GM18870 (cell line): ENCODE measurements at regions not wholly inside any gene's neighbourhood (a gene's known extent, or its start where the extent isn't known, plus 50 kb on each side); places are given as distances from the start of the nearest gene placed in this dataset.
"Not testable (repeated sequence)": the region's sequence is repeated elsewhere in the genome, so short reads cannot be mapped to it uniquely, and the experiment has no call there.

Experiments
- ATAC-seq: cut with Tn5 transposase; IDR thresholded peaks from one replicate; pipeline ENCODE4 v1.9.1; 2021; ENCODE audit warnings: moderate library complexity; ENCODE audit not compliant: unreplicated experiment

DNA sequence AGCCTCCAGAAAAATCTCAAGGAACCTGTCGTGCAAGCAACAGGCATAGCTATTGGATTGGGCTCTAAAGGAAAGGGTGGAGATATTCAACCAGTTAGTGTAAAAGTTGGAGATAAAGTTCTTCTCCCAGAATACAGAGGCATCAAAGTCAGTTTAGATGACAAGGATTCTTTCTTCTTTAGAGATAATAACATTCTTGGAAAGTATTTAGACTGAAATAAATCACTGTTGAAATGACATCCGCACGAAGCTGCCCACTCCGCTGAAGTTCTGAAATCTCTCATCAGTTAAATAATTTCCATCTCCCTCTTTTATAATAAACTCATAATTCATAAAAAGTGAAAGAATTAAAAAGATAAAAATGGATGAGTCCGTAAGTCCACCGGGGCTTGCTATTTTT, 1354.9 kb upstream of the TMEM132C start:
- no peak for ATAC-seq

DNA sequence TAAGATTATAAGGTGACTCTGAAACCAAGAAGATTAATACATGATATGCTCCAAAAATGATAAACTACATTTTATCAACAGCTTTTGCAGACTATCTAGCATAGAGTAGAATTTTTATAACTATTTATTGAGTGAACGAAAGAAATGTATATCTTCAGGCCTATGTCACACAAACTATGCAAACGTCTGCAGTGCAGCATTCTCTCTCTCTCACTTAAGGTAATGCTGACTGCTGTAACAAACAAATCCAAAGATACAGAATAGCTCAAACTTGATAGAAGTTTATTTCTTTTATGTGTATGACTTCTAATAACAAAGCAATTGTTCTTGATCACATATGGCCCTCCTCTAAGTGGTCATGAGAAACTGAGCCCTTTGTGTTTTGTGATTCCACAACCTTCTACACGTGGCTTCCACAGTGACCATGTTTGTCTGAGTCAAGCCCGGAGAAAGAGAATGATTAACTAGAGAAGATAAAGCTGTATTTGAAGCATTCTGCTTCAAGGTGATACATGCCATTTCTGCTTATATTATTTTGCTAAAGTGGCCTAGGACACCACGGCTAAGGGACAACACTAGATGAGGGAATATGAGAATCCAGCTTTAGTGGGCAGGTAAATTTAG, 1352.7 kb upstream of the TMEM132C start:
- ATAC-seq: no peak

DNA sequence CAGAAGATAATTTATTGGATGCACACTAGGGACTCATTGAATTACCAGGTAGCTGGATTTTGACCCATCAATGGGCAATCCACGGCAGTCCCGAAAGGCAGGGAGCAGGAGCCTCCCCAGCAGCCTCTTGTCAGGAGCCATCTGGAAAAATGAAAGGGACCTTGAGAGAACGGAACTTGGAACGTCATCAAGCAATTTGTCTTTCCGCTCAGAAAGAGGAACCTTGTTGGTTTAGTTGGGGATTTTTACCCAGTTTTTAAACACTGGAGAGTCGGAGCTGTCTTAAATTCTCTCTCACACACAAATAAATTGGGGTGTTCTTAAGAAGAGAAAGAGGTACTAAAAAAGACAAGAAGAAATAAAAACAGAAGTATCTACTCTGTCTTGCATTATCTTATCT, 1351.7 kb upstream of the TMEM132C start:
- ATAC-seq: no peak

DNA sequence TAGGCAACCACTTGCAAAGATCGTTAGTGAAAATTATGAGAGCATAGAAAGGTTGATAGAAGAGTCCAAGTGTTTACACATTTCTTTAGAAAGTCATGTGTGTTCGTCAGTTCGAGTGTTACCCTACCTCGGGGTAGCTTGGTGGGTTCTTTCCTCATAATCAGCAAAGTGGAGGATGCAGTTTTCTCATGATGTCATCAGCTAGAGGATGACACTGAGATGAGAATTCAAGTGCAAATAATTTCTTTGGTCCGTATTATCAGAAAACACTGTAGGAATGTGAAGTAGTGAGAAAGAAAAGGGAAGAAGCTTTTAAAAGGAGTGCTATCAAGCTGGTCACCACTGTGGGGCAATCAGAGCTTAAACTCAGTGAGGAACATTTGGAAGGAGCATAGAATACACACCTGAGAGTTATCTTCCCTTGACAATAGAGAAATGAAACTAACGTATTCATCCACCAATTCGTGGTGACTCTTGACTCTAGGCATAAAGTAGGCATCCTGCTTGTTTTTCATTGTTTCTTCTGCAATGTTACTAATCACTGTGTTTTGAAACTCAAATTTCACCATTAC, 1340.9 kb upstream of the TMEM132C start:
- ATAC-seq: peak; percentile 64

DNA sequence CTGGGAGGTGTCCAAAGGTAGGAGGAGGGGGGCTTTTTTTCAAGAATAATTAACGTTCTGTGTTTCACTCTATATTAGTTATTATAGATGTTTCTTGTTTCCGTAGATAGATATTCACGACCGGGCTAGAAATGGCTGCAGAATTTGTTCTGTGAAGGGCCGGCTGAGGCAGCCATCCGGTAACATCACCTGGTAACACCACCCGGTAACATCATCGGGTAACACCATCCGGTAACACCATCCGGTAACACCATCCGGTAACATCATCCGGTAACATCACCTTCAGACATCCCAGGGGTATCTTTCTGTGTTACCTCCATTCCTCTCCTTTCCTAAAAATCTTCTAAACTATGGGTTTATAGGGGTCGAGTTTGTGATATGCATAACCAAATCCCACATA, 1336.7 kb upstream of the TMEM132C start:
- no peak for ATAC-seq

- no peak for ATAC-seq
Observed at GRCh38 chr12:126932156-126932555, 1334.8 kb upstream of the TMEM132C start.

DNA sequence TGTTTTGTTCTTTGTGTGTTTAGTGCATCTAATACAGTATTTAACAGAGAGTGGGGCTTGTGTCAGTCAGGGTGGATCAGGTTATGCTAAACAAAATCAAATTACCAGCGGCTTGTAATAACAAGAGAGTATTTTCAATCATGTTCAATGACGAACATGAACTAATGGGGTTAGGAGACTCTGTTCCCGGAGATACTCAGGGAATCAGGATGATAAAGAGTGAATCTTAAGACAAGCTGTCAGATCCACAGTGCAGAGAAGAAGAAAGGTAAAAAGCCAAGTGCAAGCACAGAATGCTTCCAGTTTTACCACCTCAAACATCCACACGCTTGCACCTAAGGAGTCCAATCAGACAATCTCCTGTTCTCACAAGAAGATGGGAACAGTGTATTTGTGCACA, 1331.5 kb upstream of the TMEM132C start:
- ATAC-seq: no peak

DNA sequence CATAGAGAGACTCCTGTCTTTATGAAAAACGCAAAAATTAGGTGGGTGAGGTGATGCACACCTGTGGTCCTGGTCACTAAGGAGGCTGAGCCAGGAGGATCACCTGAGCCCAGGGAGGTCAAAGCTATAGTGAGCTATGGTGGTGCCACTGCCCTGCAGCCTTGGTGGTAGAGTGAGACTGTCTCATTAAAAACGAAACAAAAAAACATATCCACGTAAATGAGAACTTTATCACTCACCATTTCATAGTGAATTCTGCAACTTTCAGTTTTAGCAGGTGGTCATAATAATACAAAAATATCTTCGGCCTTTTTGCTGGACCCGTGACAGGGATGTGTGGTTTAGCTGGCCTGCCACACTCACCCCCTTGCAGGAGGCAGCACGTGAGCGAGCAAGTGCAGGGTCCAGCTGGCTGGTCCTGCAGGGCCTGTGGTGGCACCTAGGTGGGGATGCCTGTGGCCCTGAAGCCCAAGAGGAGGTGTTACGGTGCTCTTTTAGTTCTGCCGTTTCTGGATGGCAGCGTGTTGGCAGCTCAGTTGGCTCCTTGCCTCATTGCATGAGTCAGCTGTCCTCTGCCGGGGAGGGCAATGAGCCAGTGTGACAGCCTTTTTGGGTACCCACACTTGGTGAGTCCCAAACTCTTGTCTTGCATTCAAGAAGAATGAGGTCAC, 1330.7 kb upstream of the TMEM132C start:
- ATAC-seq: peak; percentile 81

- ATAC-seq: no peak
Observed at GRCh38 chr12:126937431-126937830, 1329.5 kb upstream of the TMEM132C start.

DNA sequence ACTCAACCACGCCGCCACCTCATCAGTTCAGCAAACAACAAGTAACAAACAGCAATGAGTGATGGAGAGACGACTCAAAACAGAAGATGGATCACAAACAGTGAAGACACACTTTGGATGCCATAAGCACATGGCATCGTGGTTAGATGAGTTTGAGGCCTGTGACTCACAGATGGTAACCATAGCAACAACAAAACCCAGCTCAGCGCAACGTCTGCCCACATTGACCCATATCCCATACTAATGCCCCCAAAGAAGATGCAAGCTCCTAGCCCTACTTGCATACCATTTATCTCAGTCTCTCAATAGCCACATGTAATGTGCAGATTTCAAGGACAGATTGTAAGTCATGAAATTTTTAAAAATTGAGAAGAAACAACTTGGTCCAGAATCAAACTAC, 1322.3 kb upstream of the TMEM132C start:
- no peak for ATAC-seq

DNA sequence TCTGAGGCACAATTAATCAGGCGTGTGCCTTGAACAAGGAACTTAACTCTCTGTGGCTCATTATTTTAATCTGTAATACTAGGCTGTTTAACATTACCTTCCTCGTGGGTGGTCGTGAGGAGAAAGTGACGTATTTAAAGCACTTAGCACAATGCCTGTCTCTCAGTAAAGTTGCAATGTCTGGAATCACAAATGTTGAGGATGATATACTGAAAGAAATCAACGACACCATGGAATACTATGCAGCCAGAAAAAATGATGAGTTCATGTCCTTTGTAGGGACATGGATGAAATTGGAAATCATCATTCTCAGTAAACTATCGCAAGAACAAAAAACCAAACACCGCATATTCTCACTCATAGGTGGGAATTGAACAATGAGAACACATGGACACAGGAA, 1320.0 kb upstream of the TMEM132C start:
- ATAC-seq: not testable (repeated sequence)

DNA sequence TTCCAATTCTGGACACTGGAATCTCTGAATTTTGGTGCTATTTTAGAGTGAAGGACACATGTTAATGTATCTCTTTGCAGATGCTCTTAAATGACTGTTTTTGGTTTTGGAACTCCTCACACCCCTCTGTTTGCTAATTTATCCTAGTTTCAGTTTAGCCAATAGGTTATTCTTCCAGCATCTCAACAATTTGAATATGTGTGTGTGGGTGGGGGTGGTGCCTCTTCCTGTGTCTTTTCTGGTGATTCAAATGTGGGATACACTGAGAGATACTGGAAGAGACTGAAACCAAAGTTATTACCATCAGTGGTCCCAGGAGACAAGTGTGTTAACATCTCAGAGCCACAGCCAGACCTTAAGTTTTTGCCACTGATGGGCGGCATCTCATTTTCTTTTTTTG, 1317.4 kb upstream of the TMEM132C start:
- no peak for ATAC-seq

- ATAC-seq: no peak
Observed at GRCh38 chr12:126950266-126950665, 1316.7 kb upstream of the TMEM132C start.

DNA sequence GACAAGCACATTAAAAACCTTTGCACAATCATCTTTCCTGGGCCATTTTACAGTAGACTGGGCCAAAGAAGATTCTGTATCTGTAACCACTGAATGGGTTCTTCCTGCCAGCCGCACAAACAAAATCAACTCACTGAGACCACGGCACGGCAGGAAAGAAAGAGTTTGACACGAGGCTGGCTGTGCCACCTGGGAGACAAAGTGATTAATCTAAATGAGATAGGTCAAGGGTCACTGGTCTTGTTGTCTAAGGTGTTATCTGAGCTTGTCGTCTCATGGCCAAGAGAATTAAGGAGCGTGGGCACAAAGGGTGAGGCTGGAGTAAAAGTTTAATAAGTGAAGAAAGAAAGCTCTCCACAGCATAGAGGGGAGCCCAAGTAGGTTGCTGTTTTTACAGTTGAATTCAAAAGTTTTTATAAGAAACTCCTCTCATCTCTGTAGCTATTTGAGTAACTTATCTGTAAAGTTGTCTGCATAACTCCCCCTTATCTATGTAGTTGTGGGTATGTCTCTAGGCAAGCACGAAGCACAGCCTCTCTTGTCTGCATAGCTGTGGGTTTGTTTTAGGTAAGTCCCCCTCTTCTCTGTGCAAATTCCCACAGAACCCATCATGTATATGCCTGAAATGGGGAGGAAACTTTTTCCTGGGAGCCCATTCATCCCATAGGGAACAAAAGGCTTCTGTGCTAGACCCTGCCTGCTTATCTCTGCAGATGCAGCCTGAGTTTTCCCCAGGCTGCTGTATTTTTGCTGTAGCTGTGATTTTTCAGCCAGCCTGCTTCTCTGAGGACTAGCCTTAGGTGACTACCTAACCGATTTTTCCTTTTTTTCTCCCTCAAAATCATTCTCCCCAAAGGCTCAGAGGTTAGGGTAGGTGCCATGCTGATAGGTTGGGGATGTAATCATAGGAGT, 1314.6 kb upstream of the TMEM132C start:
- ATAC-seq: no peak

- no peak for ATAC-seq
Observed at GRCh38 chr12:126953365-126953889, 1313.5 kb upstream of the TMEM132C start.

DNA sequence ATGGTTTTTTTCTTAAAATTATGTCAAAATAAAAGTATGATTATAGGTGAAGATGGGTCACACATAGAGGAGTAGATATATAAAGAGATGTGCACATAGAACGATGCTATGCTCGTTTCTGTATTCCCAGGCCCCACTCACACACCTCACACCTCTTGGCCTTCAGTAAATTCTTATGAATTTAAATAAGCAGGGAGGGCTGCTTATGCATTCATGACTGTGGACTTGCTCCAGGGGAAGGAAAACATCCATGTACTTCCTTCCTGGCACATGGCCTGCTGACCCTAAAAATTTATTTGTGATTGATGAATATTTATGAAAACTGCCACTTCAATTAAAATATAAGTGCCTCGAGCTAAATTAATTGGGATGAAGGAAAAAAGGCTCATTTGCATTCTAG, 1306.7 kb upstream of the TMEM132C start:
- no peak for ATAC-seq

- no peak for ATAC-seq
Observed at GRCh38 chr12:126960709-126961108, 1306.3 kb upstream of the TMEM132C start.

DNA sequence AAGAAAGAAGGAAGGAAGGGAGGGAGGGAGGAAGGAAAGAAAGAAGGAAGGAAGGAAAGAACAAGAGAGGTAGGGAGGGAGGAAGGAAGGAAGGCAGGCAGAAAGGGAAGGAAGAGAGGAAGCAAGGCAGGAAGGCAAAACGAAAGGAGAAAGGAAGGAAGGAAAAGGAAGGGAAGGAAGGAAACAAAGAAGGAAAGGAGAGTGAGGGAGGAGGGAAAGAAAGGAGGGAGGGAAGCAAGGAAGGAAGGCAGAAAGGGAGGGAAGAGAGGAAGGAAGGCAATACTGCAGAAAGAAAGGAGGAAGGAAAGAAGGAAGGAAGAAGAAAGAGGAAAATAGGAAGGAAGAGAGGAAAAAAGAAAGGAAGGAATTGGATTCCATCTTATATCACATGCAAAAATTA, 1303.1 kb upstream of the TMEM132C start:
- ATAC-seq: no peak

DNA sequence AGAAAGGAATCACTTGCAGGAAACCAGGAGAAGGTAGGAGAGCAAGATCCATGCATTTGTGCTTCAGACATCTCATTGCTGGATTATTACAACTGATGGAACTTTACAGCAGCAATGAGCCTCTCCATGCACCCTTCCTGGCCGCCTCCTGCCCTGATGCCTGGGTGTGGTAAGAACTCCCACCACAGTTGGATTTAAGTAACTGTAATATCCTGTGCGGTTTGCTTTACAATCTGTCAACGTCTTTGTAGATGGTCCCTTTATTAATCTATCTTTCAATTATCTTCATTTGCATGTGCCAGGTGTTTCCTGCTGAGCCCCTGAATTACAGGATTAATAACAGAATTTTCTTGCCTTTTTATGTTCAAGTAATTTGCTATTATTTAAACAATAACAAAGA, 1300.5 kb upstream of the TMEM132C start:
- no peak for ATAC-seq

GRCh38 chr12:126967152-126967551, 1299.8 kb upstream of the TMEM132C start:
- no peak for ATAC-seq

- no peak for ATAC-seq
Observed at GRCh38 chr12:126974779-126975178, 1292.2 kb upstream of the TMEM132C start.
